Dendritic cell treated with granulocyte-macrophage colony-stimulating factor and Interleukin-4, amounts not matched to agents 40 ng/mL and 50 ng/mL, for 4 days (primary cell): ENCODE measurements at regions not wholly inside any gene's neighbourhood (a gene's known extent, or its start where the extent isn't known, plus 50 kb on each side); places are given as distances from the start of the nearest gene placed in this dataset.

Source experiments
- H3K27ac Mint-ChIP-seq: one replicate; pipeline ENCODE4 v1.8.0; 2022; ENCODE audit warnings: mild to moderate bottlenecking, mixed read lengths
- H3K27me3 Mint-ChIP-seq: one replicate; pipeline ENCODE4 v1.8.0; 2022; ENCODE audit warnings: mild to moderate bottlenecking, mixed read lengths
- H3K36me3 Mint-ChIP-seq: one replicate; pipeline ENCODE4 v1.8.0; 2022; ENCODE audit warnings: low read depth, mixed read lengths
- H3K4me1 Mint-ChIP-seq: one replicate; pipeline ENCODE4 v1.8.0; 2022; ENCODE audit warnings: low read depth, mixed read lengths
- H3K4me3 Mint-ChIP-seq: one replicate; pipeline ENCODE4 v1.8.0; 2022; ENCODE audit warnings: mild to moderate bottlenecking, moderate library complexity, mixed read lengths
- H3K9me3 Mint-ChIP-seq: one replicate; pipeline ENCODE4 v1.8.0; 2022; ENCODE audit warnings: mixed read lengths
- intact Hi-C: fragments of 100-400 bp; cut with micrococcal nuclease; formaldehyde crosslinking; loops from one replicate; pipeline ENCODE4 v1.15.0; 2022

DNA sequence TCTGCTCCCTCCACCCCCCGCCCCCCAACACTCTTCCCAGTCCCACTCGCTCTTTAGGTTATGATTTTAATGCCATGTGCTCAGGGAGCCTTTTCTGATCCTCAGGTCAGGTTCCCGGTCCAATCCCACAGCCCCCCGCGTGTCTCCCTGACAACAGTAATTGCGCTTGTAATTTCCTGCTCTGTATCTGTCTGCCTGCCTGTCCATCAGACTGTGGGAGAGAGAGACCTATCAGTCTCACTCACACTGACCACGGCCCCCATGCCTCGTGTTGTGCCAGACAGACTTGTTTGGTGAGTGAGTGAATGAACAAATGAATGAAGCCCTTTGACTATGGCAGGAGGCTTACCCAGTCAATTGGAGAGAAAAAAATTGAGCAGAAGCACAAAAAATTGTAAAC lies 50.8 kb upstream of the ECE1 start:
- no peak overlapping the region for H3K27ac Mint-ChIP-seq
- peaks cover 57% of the 10 kb centered on the region for H3K4me1 Mint-ChIP-seq
- H3K4me3 Mint-ChIP-seq, result no peak overlapping the region
- H3K36me3 Mint-ChIP-seq, result no peaks in the 10 kb centered on the region
- intact Hi-C loops, result no loop called here
- H3K27me3 Mint-ChIP-seq, result peaks cover 85% of the 10 kb centered on the region
- no peaks in the 10 kb centered on the region for H3K9me3 Mint-ChIP-seq

DNA sequence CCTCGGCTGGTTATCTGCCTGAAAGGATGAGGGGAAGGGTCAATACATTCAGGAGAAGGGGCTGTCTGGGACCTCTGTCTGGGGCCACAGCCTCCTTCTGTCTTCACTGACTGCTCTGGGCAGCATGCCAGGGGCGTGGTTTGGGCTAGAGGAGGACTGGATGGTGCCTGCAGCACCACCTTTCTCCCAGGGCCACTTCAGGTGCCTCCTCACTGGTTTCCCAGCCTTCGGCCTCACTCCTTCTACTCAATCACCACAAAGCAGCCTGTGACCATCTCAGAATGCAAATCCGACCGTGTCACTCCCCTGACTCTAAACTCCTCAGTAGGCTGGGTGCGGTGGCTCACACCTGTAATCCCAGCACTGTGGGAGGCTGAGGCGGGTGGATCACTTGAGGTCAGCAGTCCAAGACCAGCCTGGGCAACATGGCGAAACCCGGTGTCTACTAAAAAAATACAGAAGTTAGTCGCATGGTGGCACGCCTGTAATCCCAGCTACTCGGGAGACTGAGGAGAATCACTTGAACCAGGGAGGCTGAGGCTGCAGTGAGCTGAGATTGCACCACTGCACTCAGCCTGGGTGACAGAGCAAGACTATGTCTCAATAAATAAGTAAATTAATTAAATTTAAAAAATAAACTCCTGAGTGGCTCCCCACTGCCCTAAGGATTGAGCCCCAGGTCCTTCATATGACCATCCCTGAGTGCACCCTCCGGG lies 50.1 kb upstream of the ECE1 start:
- Mint-ChIP-seq H3K9me3 (no peaks in the 10 kb centered on the region), H3K27me3 (peaks cover 91% of the 10 kb centered on the region), H3K4me1 (peaks cover 63% of the 10 kb centered on the region), H3K27ac (no peak overlapping the region), H3K36me3 (no peaks in the 10 kb centered on the region), H3K4me3 (no peak overlapping the region)
- intact Hi-C loops, result no loop called here
